ENCODE measurements at regions not wholly inside any gene's neighbourhood (a gene's known extent, or its start where the extent isn't known, plus 50 kb on each side); places are given as distances from the start of the nearest gene placed in this dataset.

DNA sequence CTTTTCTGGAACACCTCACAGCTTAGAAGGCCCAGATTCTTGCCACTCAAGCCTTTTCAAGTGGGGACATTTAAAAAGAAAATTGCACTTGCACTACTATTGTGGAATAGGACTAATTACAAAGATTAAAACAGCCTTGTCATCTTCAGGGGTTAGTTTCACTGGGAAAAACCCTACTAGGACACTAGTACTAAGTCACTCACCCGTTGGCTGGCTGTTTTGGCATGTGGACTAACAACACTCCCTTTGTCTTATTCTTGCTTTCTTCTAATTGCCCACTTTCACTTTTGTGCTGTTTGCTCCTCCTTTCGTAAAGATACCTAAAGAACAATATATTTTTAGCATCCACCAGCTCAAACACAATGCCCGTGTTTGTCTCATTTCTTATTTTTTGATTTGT, 200.9 kb upstream of the MID1 start:
- no peak for DNase-seq

DNA sequence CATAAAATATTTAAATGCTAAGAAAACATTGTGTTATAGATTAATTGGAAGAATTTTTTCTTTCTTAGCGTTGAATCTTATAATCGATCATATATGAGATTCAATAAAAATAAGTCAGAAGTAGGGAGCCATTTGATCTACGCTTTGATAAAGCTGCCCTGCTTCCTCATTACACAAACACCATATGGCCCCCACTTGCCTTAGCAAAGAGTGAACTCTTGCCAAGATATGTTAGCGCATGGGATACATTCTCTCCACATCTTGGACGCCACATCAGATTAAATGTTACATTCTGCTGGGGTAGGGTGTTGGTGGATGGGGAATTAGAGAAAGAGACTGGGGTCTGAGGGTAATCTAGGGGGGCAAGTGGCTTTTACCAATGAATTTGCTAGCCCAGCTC, 207.7 kb upstream of the MID1 start:
- no peak for DNase-seq

DNA sequence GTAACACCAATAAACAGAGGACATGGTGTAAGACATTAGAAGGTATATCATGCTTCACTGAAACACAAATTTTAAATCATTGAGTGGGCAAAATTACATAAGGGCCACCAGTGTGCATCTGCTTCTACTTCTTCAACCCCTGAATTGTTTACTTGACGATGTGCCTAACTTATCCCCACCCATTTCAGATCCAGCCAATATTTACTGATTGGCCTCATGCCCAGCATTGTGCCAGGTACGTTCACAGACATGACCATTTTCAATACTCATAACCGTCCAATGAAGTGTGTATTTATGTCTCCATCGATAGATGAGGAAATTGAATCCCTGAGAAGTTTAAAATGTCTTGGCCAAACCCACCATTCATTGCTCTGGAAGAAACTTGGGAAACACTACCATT, 208.3 kb upstream of the MID1 start:
- DNase-seq, result no peak

DNA sequence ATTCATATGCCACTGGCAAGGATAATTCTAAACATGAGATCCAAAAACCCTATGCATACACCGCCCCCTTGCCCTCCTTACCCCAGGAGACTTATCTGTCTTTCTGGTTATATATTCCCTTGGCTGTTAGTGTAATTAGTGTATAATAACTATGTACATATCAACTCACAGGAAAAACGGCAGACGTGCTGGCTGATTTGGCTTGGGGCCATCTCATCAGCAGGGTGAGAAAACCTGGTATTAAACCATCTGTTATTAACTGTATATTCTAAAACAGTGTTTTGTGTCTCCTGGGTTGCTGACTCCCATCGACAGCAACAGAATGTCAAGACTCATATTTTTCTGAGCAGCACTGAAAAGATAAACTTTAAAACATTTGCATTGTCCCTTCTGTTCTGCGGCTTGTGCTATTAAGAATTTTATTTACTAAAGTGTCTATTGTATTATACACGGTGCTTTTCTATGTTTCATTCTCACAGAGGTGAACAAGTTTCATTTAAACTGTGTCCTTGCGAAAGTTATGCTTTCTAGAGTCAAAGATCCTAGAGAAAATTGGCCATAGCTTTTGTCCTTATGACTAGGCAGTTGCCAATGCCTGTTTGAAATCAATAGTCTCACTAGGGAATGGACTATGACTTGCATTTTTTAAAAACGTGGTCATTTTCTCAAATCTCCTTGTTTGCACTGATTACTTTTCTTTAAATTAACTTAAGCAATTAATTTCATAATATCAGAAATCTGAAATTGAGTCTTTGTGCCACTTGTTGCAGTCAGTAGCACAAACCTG, 211.5 kb upstream of the MID1 start:
- DNase-seq, result no peak

DNA sequence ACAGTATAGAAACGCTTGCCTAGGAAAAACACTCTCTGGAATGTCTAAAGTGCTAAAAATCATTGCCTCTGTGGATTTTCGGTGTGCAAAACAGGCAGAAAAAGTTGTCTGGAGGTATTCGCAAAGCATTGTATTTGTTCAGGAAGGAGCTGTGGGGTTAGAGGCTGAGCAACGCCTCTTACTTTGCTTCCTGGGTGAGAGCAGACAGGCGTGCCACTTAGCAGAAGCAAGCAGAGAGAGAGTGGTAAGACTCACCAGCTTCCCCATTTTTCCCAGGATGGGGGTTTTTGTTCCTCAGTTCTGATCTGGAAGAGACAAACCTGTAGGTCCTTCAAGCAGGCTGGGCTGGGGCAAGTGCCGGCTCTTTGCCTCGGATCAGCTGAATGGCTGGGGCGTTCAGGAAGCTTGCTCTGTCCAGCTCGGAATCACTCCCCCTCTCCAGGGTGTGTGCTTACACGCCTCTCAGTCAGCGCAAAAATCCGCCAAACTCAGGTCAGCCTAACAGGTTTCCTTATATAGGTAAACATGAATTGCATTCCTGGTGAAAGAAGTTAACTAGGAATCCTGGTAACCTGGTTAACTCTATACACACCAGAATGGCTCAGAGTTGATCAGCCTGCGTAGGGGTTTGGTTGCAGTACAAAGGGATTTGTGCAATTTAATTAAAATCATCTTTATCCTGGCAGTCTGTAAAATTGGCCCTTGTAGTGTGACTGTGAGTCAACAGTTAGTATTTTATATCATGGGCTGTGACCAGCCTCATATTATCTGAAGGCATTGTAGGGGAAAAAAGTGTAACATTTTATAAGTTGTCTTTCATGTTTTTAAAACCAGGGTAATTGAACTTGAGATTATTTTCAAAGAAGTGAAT, 213.1 kb upstream of the MID1 start:
- DNase-seq, result no peak

DNA sequence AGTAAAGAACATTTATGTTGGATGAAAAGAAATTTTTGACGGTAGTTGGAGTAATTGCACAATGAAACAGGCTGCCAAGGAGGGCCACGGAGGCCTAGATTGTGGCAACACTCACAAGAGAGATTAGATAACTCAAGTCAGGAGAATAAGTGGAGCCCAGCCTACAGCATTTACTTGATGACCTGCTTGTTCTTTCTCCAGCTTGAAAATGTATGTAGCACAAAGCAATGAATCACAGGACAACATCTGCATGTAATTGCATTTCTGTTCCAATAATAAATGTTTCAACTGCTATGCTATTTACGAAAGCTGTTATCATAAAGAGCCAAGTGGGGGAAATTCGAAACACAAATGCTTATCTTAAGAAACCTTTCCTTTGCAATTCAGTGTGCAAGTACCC, 221.2 kb upstream of the MID1 start:
- no peak for DNase-seq

DNA sequence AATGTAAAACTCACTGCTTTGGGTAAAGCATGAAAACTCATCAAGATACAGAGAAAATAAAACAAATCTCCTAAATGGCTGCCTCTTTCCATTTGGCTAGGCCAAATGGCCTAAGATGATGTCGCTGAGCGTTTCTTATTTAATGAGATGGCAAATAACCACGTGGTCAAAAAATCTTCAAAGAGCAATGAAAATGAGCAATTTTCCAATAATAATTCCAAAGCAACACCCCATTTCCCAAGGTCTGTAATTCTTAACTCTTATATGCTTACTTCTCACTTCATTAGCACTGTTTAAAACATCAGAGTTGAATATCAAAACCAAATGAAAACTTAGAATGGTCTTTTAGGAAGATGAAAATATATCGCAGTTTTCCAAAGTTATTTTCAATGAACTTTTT, 222.3 kb upstream of the MID1 start:
- DNase-seq, result no peak

DNA sequence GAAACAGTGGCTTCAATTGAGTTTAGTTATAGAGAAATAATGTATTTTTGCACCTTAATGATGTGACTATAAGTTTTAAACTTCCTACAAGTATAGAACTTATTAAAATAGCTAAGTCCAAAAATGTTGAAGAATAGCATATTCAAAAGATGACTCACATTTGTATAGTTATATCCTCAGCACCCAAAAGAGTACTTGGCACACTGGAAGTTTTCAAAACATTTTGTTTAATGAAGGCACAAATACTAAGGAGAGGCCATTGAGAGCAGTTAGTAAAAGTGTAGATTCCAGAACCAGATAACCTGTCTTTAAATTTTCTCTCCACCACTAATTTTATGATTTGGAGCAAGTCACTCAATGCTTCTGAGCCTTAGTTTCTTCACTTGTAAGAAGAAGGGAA, 226.9 kb upstream of the MID1 start:
- no peak for DNase-seq

DNA sequence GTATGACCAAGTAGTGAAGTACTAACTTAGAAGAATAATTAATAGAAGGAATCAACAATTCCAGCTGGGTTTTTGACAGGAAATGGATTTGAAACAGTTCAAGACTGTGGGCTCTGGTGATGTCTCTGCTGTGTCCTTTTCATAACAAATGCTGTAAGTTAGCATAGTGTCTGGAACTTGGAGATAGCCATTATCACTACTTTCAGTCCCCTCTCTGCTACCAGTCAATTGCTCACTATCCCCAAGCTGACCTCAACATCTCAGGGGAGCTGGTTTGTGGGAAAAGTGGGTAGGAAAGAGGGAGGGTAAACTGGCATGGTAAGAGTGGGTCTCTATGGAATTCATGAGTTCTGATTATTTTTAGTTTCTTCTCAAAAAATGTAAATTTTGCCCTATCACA, 231.4 kb upstream of the MID1 start:
- no peak for DNase-seq

DNA sequence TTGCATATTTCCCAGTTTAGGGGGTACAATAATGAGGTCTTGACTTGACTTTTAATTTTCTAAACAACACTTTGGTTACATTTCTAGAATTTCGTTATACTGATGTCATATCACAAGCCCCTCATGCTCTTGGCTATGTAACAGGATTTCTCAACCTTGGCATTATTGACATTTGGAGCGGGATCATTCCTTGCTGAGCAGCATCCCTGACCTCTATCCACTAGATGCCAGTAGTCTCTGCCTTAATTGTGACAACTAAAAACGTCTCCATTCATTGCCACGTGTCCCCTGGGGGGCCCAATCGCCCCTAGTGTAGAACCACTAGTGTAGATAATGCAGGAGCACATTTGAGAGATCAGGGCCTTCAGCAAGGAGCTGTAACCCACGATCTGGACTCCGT, 234.2 kb upstream of the MID1 start:
- no peak for DNase-seq

DNA sequence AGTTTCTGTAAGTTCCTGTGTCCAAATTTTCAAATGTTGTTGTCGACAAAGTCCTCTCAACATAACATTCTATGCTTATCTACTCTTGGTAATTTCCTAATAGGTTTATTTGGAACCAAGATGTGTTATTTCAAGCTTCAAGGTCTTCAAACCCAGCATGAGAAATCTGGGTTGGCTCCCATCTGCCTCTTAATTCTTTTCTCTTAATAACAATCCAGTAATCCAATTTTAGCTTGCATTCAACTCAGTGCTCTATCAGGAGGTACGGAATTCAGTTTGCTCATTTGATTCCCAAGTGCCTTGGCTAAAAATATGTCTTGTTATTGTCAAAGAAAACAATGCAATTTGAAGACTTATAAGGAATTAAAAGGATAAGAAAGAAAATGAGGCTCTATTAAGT, 235.5 kb upstream of the MID1 start:
- DNase-seq, result no peak

DNA sequence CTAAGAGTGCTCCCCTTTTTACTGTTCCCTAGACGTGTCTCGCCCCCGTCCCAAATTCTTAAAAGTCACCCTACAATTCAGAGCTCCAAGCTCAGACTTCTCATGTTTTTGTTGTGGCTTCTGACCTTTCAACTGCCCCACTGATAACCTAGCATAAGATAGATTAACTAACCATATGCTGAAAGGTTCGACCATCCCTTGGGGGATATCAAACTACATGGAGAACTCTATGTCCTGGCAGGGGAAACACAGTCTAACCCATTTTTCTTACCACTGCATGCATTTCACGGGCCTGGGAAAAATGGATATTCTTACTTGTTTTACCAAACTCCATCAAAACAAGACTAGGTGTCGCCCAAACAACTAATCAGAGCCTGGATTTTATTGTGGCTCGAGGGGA, 236.4 kb upstream of the MID1 start:
- no peak for DNase-seq

DNA sequence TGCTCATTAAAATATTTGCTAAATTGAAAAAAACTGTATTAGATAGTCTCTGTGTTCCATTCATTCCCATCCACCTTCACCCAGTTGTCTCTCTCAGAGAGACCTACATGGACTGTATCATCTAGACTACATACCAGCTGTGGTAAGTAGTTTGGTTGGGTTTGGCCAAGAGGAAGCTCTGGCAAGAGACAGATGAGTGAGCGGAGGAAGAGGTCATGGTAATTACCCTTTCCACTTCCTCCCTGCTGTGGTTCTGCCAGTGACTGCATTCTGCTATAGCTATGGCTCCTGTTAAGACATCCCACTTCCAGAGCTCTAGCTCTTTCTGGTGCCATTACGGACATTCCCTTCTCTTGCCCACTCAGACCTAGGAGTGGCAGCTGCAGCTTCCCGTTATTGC, 239.0 kb upstream of the MID1 start:
- DNase-seq, result no peak

DNA sequence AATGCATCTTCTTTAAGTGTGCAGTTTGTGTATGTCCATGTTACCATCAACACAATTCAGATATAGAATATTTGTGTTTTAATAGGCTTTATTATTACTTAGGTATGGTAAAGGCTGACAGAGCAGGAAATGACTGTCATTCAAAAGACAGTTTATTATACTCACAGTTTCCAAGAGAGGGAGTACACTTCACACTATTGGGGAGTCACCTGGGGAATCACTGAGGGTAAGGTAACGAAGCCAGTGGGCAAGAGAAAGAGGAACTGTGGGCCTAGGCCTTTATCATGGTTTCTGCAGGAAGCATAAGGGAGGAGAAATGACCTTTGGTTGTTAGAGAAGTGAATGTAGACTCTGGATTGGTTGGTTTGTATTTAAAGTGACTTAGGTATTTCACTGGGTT, 235.1 kb upstream of the HCCS start:
- DNase-seq, result no peak

DNA sequence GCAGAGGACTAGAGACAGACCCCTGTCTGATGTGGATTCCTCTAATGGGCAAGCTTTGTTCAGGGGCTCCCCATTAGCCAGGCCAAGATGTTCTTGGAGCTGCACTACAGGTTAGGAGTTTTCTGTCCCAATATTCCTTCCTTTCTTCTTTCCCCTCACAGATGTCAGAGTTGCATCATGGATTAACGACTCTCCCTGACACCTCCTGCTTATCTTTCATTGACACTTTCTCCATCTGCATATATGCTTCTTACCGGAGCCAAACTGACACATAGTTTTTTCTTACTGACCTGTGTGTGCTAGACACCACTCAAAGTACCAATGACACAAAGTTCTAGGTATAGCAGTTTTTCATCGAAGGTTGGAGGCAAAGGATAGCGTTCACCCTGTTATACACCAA, 228.6 kb upstream of the HCCS start:
- DNase-seq, result no peak

DNA sequence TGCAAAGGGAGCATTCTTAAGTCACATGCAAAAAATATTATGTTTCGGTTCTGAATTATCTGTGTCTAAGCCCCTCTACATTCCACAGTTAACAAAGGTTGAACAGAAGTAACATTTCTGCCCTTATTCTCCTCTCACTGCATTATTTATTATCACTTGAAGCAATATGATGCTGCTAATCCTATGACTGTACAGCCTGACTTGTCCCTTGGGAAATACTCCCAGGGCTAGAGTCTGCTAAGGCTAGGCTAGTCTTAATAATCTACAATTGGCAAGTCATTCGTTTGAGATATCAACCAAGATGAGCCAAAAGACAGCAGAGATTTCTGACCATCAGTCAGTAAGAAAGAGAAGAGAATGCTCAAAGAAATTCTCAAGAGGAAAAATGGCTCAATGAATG, 226.9 kb upstream of the HCCS start:
- DNase-seq, result no peak

DNA sequence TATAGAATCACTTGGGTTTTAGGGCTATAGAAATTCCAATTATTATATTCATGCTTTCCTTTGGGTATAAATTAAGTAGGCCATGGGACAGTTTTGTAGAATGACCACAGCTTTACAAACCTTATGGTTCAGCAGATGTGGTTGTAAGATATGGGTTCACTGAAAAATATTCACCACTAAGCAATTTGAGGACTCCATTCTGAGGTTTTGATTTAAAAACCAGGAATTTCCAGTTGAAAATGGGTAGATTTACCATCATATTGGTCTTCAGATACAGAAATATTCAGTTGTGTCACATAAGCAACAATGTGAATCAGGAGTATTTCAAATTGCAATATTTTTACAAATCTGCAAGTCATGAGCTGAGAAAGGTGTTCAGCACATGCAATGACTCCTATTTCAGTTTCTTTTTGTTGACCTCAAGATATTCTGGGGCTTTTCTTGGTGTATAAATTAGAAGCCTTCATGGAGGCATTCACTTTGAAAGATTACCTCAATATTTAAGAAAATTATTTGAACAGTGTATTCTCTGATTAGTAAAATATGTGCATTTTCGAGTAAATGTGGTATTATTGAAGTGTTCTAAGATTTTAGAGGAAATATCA, 218.4 kb upstream of the HCCS start:
- DNase-seq, result no peak

DNA sequence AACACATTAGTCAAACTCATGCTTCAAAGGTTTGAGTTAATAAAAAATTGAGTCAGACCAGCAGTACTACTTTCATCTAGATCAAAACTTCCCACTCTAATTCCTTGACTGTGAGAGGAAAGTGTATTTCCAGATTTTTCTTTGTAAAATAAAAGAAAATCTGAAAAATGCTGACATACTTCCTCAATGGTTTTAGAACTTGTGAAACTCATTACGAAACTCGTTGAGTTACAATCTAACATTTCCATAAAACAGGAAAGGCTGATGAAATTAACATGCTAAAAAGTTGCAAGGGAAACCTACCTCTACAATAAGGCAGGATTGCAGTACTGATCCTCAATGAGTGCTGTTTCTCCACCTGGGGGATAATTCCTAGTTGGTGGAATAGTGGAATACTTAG, 217.8 kb upstream of the HCCS start:
- DNase-seq, result no peak

DNA sequence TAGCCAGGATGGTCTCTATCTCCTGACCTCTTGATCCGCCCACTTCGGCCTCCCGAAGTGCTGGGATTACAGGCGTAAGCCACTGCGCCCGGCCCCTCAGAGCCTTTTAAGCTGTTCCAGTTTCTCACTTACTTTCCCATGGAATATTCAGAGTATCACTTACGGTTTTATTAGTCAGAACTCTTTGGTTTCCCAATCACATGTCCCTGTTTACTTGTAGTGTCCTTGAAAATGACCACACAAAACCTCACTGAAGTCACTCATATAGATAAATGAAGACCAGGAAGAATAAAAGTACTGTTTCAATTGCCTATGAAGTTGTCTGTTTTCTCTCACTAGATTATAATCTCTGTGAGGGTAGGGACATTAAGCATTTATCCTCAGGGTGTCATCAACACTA, 217.2 kb upstream of the HCCS start:
- DNase-seq, result no peak

DNA sequence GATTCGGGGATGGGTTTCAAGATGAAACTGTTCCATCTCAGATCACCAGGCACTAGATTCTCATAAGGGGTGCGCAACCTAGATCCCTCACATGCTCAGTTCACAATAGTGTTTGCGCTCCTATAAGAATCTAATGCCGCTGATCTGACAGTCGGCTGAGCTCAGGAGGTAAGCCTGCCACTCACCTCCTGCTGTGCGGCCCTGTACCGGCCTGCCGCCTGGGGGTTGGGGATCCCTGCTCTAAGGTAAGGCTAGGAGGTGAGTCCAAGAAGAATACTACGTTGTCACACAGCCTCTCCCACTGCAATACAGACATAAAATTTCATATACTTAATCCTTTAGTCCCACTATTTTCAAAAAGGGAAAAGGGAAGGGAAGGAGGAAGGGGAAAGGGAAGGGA, 213.4 kb upstream of the HCCS start:
- DNase-seq, result no peak

DNA sequence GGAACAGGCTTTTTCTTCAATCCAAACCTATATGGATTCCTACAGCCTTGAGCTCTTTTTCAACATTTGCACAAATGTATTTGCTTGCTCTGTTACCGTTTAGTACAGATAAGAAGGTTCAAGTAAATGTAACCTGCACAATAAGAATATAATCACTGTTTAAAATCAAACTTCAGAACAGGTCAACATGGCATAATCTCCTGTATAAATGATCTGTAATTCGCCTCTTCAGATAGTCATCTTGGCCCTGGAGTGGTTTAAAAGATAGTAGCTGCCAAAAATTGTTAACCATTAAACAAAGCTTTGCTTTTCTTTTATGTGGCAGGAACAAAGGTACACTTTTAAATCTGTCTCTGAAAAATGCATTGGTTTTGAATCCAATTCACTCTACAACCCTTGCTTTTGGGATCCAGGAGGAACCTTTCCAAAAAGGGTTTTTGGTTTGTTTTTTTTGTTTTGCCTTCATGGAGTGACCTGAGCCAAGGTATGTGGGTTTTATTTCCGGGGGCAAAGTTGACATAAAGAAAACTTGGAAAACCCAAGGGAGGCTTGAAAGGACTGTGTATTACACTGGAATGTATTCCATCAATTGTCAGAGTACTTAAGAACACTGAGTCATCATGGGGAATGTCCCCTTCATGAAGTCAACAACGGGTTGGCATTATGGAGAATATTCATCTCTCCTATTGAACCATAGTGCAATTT, 210.4 kb upstream of the HCCS start:
- DNase-seq, result no peak

DNA sequence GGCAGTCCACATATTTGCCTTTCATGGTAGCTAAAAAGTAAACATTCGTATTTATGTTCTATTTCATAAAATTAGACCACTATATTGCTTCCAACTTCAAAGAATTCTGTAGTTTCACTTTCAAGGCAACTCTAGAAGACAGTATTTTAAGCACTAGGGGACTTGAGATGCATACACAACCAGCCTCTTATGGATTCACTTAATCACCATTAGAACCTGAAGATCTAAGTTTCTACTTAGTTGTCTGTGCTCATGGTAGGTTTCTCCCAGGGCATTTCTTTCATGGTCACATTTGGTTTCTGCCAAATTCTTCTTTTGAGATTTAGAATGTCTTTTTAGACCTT, 209.9 kb upstream of the HCCS start:
- no peak for DNase-seq

DNA sequence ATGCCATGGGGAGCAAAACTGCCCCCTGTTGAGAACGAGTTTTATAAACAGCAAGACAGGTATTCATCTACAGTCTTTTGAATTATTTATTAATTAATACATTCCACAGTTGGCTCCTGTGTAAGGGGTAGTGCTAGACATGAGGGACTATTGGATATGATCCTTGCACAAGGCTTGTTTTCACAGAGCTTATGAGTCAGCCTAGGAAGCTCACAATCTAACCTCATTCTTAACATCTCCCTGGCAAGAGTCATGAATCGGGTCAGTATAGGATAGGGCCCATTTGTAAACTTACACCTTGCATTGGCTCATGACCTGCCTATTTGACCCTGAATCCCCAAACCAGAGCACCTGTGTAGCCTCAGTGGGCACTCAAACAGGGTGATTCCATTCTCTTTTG, 209.1 kb upstream of the HCCS start:
- no peak for DNase-seq

DNA sequence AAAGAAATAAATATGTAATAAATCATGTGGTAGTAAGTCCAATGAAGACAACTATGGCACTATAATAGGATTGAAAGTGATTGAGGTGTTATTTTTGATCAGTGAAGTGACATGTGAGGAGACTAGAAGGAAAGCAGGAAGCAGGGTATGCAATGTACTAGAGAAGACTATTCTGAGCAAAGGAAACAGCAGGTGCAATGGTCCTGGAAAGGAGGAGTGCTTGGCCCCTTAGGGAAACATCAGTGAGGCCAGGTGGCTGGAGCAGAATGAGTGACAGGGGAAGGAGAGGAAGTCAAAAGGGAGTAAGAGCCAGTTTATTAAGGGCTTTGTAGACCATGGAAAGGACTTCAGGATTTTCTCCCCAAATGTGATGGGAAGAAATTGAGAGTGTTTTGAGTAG, 207.6 kb upstream of the HCCS start:
- DNase-seq, result no peak
